Hepatocyte (in vitro differentiated cells): ENCODE measurements at regions not wholly inside any gene's neighbourhood (a gene's known extent, or its start where the extent isn't known, plus 50 kb on each side); places are given as distances from the start of the nearest gene placed in this dataset. TPM values are rescaled to one million over a fixed set of nuclear protein-coding genes. Genes with fewer than 3 reads are reported as not detected.

Experiments used
- small RNA-seq: library from RNA; depleted of rRNA; stranded (forward); fragments of <200 nt; gene quantifications from one replicate; pipeline ENCODE3, GENCODE V24; 2014

Small RNA genes lying in the stretch of these regions (small RNA-seq; reads per million reads assigned to genes)
- gene AL365265.1, result not detected
